Endodermal cell (in vitro differentiated cells): ENCODE measurements at regions not wholly inside any gene's neighbourhood (a gene's known extent, or its start where the extent isn't known, plus 50 kb on each side); places are given as distances from the start of the nearest gene placed in this dataset.

Experiments used
- DNase-seq: peaks from one replicate; pipeline ENCODE4 v3.0.0-alpha.2; 2017
- H3K27ac ChIP-seq: 2 replicates; pipeline ENCODE4 v1.5.1; 2013; ENCODE audit warnings: mild to moderate bottlenecking, low read depth, low read length, moderate library complexity
- H3K27me3 ChIP-seq: 2 replicates; pipeline ENCODE4 v1.6.1; 2013; ENCODE audit warnings: mild to moderate bottlenecking, low read length, moderate library complexity; ENCODE audit not compliant: insufficient read depth, control insufficient read depth, poor library complexity, severe bottlenecking
- H3K36me3 ChIP-seq: 2 replicates; pipeline ENCODE4 v1.7.0; 2013; ENCODE audit warnings: mild to moderate bottlenecking, low read length, moderate library complexity; ENCODE audit not compliant: control insufficient read depth, insufficient read depth
- H3K4me1 ChIP-seq: one replicate; pipeline ENCODE4 v1.7.0; 2013; ENCODE audit warnings: low read length; ENCODE audit not compliant: control insufficient read depth, insufficient read depth
- H3K4me3 ChIP-seq: 2 replicates; pipeline ENCODE4 v1.5.1; 2013; ENCODE audit warnings: mild to moderate bottlenecking, low read length, moderate library complexity
- H3K9ac ChIP-seq: 2 replicates; pipeline ENCODE4 v1.6.1; 2013; ENCODE audit warnings: mild to moderate bottlenecking, low read length, moderate library complexity; ENCODE audit not compliant: poor library complexity, severe bottlenecking; ENCODE audit errors: extremely low read depth
- H3K9me3 ChIP-seq: 2 replicates; pipeline ENCODE4 v1.6.1; 2013; ENCODE audit warnings: mild to moderate bottlenecking, low read length, moderate library complexity; ENCODE audit not compliant: control insufficient read depth
- H3K27ac Mint-ChIP-seq: 2 replicates; pipeline ENCODE4 v1.8.0; 2020; ENCODE audit warnings: mixed read lengths
- H3K27me3 Mint-ChIP-seq: 2 replicates; pipeline ENCODE4 v1.8.0; 2021; ENCODE audit warnings: mild to moderate bottlenecking, mixed read lengths; ENCODE audit not compliant: insufficient read depth
- H3K36me3 Mint-ChIP-seq: 2 replicates; pipeline ENCODE4 v1.8.0; 2020; ENCODE audit warnings: low read depth, mixed read lengths
- H3K4me1 Mint-ChIP-seq: 2 replicates; pipeline ENCODE4 v1.8.0; 2020; ENCODE audit warnings: mixed read lengths
- H3K4me3 Mint-ChIP-seq: 2 replicates; pipeline ENCODE4 v1.8.0; 2020; ENCODE audit warnings: mild to moderate bottlenecking, moderate library complexity, mixed read lengths
- H3K9me3 Mint-ChIP-seq: 2 replicates; pipeline ENCODE4 v1.8.0; 2020; ENCODE audit warnings: mild to moderate bottlenecking, mixed read lengths
- WGBS, 2 experiments: methylation state at CpG; one replicate each; pipeline versions ENCODE4 v1.1.5 to v1.1.7; 2013; ENCODE audit warnings: missing lambda C conversion rate in 2 of 2, mixed read lengths in 1 of 2; ENCODE audit not compliant: insufficient coverage in 1 of 2, insufficient read length in 1 of 2; 5-methylcytosine and 5-hydroxymethylcytosine counted together
- TF ChIP-seq, protein P1 (sequence below): fragments of 200-600 bp; sonication (generic); conservative IDR thresholded peaks from 2 replicates; pipeline ENCODE4 v1.5.0; 2021; ENCODE audit warnings: antibody characterized with exemption, mild to moderate bottlenecking

DNA sequence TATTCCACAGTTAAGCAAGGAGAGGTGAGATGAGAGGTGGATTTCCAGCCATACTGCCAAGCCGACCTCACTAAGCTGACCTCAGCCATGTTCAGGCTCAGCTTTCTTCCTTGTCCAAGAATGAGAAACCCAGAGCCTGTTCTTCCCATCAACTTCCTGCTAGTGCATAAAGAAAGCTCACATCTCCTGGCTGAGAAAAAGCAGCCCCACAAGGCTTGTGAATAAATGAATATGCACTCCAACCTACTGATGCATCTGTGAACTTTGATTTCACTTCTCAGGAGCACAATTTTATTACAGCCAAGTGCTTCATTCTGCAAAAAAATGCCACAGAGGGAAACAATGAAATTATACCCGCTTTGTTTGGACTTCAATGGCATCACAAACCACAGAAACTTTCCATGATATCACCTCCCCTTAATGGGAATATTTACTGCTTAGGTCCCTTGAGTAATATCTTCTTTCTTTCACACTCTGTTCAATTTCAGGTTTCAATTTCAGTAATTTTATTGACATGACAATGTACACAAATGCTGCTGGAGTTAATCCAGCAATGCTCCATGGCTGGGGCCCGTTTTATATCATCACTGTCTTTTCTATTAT is 437.0 kb upstream of the PPP2R3A start:
- 76 to 80% methylated on average over 2 to 3 of the region's 3 CpGs for WGBS, 2 experiments
- H3K4me1 ChIP-seq = no peaks in the 10 kb centered on the region
- no peak overlapping the region for H3K27ac Mint-ChIP-seq
- H3K4me3 ChIP-seq = no peak overlapping the region
- H3K9me3 ChIP-seq = no peaks in the 10 kb centered on the region
- no peaks in the 10 kb centered on the region for H3K4me1 Mint-ChIP-seq
- H3K9me3 Mint-ChIP-seq = peaks cover 6% of the 10 kb centered on the region
- H3K36me3 ChIP-seq = no peaks in the 10 kb centered on the region
- no peak for DNase-seq
- H3K36me3 Mint-ChIP-seq = no peaks in the 10 kb centered on the region
- H3K27ac ChIP-seq = no peak overlapping the region
- H3K4me3 Mint-ChIP-seq = no peak overlapping the region
- no peak overlapping the region for H3K9ac ChIP-seq
- H3K27me3 Mint-ChIP-seq = peaks cover 10% of the 10 kb centered on the region
- H3K27me3 ChIP-seq = no peaks in the 10 kb centered on the region
- TF ChIP-seq, protein P1, sequence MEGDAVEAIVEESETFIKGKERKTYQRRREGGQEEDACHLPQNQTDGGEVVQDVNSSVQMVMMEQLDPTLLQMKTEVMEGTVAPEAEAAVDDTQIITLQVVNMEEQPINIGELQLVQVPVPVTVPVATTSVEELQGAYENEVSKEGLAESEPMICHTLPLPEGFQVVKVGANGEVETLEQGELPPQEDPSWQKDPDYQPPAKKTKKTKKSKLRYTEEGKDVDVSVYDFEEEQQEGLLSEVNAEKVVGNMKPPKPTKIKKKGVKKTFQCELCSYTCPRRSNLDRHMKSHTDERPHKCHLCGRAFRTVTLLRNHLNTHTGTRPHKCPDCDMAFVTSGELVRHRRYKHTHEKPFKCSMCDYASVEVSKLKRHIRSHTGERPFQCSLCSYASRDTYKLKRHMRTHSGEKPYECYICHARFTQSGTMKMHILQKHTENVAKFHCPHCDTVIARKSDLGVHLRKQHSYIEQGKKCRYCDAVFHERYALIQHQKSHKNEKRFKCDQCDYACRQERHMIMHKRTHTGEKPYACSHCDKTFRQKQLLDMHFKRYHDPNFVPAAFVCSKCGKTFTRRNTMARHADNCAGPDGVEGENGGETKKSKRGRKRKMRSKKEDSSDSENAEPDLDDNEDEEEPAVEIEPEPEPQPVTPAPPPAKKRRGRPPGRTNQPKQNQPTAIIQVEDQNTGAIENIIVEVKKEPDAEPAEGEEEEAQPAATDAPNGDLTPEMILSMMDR = no peak

DNA sequence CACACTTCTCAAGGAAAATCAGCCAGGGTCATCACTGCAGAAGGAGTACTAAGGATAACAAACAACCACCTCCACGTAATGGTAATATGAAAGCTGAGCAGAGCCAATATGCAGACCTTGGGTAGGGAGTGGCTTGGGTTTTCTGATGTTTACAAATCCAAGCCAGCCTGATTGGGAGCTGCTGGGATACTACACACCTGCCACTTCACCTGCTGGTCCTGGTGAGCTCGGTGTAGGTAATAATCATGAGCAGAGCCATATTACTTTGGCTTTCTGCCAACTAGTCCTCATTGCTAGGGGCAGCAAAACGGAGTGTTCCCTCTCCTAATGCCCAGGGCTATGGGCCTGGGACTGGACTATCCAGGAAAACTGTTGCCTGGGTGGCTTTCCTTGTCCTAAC is 433.5 kb upstream of the PPP2R3A start:
- TF ChIP-seq, protein P1 = no peak
- Mint-ChIP-seq H3K9me3 (no peaks in the 10 kb centered on the region), H3K27me3 (peaks cover 10% of the 10 kb centered on the region), H3K36me3 (no peaks in the 10 kb centered on the region), H3K4me3 (no peak overlapping the region), H3K27ac (no peak overlapping the region), H3K4me1 (no peaks in the 10 kb centered on the region)
- H3K9ac ChIP-seq = no peak overlapping the region
- no peaks in the 10 kb centered on the region for H3K36me3 ChIP-seq
- no peaks in the 10 kb centered on the region for H3K4me1 ChIP-seq
- no peak overlapping the region for H3K27ac ChIP-seq
- no peak overlapping the region for H3K4me3 ChIP-seq
- H3K9me3 ChIP-seq = no peaks in the 10 kb centered on the region
- 79 to 80% methylated on average over 3 of the region's 3 CpGs for WGBS, 2 experiments
- DNase-seq = no peak
- peaks cover 4% of the 10 kb centered on the region for H3K27me3 ChIP-seq

DNA sequence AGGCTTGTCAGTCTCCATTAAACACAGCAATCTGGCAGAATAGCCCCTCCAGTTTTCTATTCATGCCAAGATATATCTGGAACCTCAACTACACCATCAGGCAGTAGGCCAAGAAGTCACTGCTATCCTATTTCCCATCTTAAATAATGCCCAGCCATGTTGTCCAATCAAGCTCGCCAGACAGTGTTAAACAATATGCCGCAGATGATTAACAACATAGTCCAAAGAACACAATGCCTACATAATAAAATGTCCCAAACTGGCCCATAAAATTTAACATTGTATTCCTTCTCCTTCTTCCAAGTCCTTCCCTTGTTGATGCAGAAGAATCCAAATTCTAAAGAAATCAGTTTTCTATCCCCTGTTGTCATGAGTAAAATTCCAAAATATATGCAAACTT is 427.4 kb upstream of the PPP2R3A start:
- no peak overlapping the region for H3K27ac ChIP-seq
- no peaks in the 10 kb centered on the region for H3K9me3 Mint-ChIP-seq

More for the DNA sequence above, 427.4 kb upstream of the PPP2R3A start:
- Histone ChIP-seq H3K4me3 (no peak overlapping the region), H3K36me3 (no peaks in the 10 kb centered on the region), H3K27me3 (peaks cover 10% of the 10 kb centered on the region), H3K4me1 (no peaks in the 10 kb centered on the region), H3K9me3 (no peaks in the 10 kb centered on the region), H3K9ac (no peak overlapping the region)
- no peak overlapping the region for H3K4me3 Mint-ChIP-seq
- TF ChIP-seq, protein P1 = no peak
- H3K4me1 Mint-ChIP-seq = no peaks in the 10 kb centered on the region
- no peaks in the 10 kb centered on the region for H3K36me3 Mint-ChIP-seq
- H3K27me3 Mint-ChIP-seq = peaks cover 6% of the 10 kb centered on the region
- no peak overlapping the region for H3K27ac Mint-ChIP-seq
- 75 to 94% methylated on average over 1 to 2 of the region's 2 CpGs for WGBS, 2 experiments
- DNase-seq = no peak
